RWPE1 (cell line): ENCODE measurements at regions not wholly inside any gene's neighbourhood (a gene's known extent, or its start where the extent isn't known, plus 50 kb on each side); places are given as distances from the start of the nearest gene placed in this dataset.
"Not testable (repeated sequence)": the region's sequence is repeated elsewhere in the genome, so short reads cannot be mapped to it uniquely, and the experiment has no call there.

Experiments
- CTCF ChIA-PET: fragments of 350-600 bp; sonication (Branson Sonifier 250); formaldehyde crosslinking; extraction: SDS; loops from one replicate; lab custom pipeline; 2021; lab: Yijun Ruan, JAX
- POLR2A ChIA-PET: fragments of 400-600 bp; formaldehyde crosslinking; extraction: SDS; loops from one replicate; lab custom pipeline; 2020; ENCODE audit warnings: antibody characterized with exemption; ENCODE audit not compliant: low non-redundant PET; lab: Yijun Ruan, JAX
- DNase-seq: peaks from one replicate; pipeline ENCODE4 v3.0.0; 2012; ENCODE audit warnings: low spot score
- H3K27ac ChIP-seq: fragments of 450-650 bp; 2 replicates; pipeline ENCODE4 v1.5.1; 2017
- CTCF ChIP-seq: fragments of 450-650 bp; conservative IDR thresholded peaks from 2 replicates; pipeline ENCODE4 v1.5.1; 2017; ENCODE audit warnings: low read depth, mild to moderate bottlenecking

GRCh38 chr11:29224739-29225384 lies 792.0 kb downstream of the KCNA4 start:
- ChIA-PET POLR2A (no interaction called here), CTCF (no interaction called here)
- no peak for TF ChIP-seq CTCF
- no peak overlapping the region for H3K27ac ChIP-seq
- DNase-seq = no peak

GRCh38 chr11:29219531-29219930 lies 797.3 kb downstream of the KCNA4 start:
- DNase-seq, H3K27ac ChIP-seq, POLR2A ChIA-PET: not testable (repeated sequence)
- CTCF ChIA-PET = interaction anchor here (0.6 kb wide), 1 partner anchor 1933 kb away, joined by 5 read pairs; no protein-coding TSS in a partner anchor

- no peak for DNase-seq
- TF ChIP-seq CTCF = no peak
- CTCF ChIA-PET = no interaction called here
- POLR2A ChIA-PET = no interaction called here
- H3K27ac ChIP-seq = no peak overlapping the region
Observed at GRCh38 chr11:29217901-29218300, 798.9 kb downstream of the KCNA4 start.

- no peak for TF ChIP-seq CTCF
- no peak for DNase-seq
- no peak overlapping the region for H3K27ac ChIP-seq
- ChIA-PET POLR2A (no interaction called here), CTCF (no interaction called here)
Observed at GRCh38 chr11:29214833-29215232, 802.0 kb downstream of the KCNA4 start.

GRCh38 chr11:29211202-29211601 lies 805.6 kb downstream of the KCNA4 start:
- TF ChIP-seq CTCF = no peak
- ChIA-PET CTCF (no interaction called here), POLR2A (no interaction called here)
- DNase-seq = no peak
- no peak overlapping the region for H3K27ac ChIP-seq

- ChIA-PET CTCF (interaction anchor here (0.7 kb wide), 1 partner anchor 42 kb away, joined by 3 read pairs; no protein-coding TSS in a partner anchor), POLR2A (no interaction called here)
Observed at GRCh38 chr11:29210426-29210825, 806.4 kb downstream of the KCNA4 start.

More at GRCh38 chr11:29210426-29210825, 806.4 kb downstream of the KCNA4 start:
- TF ChIP-seq CTCF = no peak
- H3K27ac ChIP-seq = no peak overlapping the region
- DNase-seq = no peak
